B cell (primary cell): ENCODE measurements at regions not wholly inside any gene's neighbourhood (a gene's known extent, or its start where the extent isn't known, plus 50 kb on each side); places are given as distances from the start of the nearest gene placed in this dataset.

Source experiments
- ATAC-seq: fragments of 200-7000 bp; cut with Tn5 transposase; one replicate; pipeline ENCODE4 v1.10.0; 2021; ENCODE audit warnings: low read depth, mild to moderate bottlenecking, moderate number of reproducible peaks, moderate library complexity
- CTCF ChIA-PET: fragments of 350-600 bp; sonication (Branson Sonifier 250); formaldehyde crosslinking; loops from one replicate; lab custom pipeline; 2021; ENCODE audit warnings: antibody characterized with exemption, inconsistent platforms; lab: Charles Lee
- POLR2A ChIA-PET: fragments of 350-600 bp; sonication (Branson Sonifier 250); formaldehyde crosslinking; loops from one replicate; lab custom pipeline; 2021; ENCODE audit warnings: antibody characterized with exemption; lab: Charles Lee
- DNase-seq: peaks from one replicate; pipeline ENCODE4 v3.0.0; 2013
- H2AFZ ChIP-seq: 2 replicates; pipeline ENCODE4 v1.6.1; 2012; ENCODE audit warnings: mild to moderate bottlenecking, low read depth, low read length; ENCODE audit not compliant: insufficient read depth, poor library complexity, severe bottlenecking
- H3K27ac ChIP-seq, 2 donors: 1 replicate in 1 of 2; 2 replicates in 1 of 2; pipeline ENCODE4 v1.5.1; 2012 to 2013; ENCODE audit warnings: low read length in 2 of 2, mild to moderate bottlenecking in 2 of 2, moderate library complexity in 1 of 2
- H3K27me3 ChIP-seq, 4 experiments: fragments of 200-600 bp in 1 of 4; sonication (generic) in 1 of 4; replicated peaks in 1 of 4; 1 replicate in 2 of 4; 2 replicates in 2 of 4; pipeline versions ENCODE4 v1.6.1 to v1.7.0; 2013 to 2016; ENCODE audit warnings: low read length in 3 of 4, mild to moderate bottlenecking in 2 of 4, mixed read lengths in 1 of 4, moderate library complexity in 1 of 4; ENCODE audit not compliant: insufficient read depth in 4 of 4, control insufficient read depth in 3 of 4; ENCODE audit errors: control extremely low read depth in 1 of 4
- H3K36me3 ChIP-seq, 2 experiments: replicated peaks in 1 of 2; 1 replicate in 1 of 2; 2 replicates in 1 of 2; pipeline versions ENCODE4 v1.6.1 to v1.7.1; 2013; ENCODE audit warnings: low read length in 1 of 2; ENCODE audit not compliant: insufficient read depth in 2 of 2, control insufficient read depth in 1 of 2; ENCODE audit errors: control extremely low read depth in 1 of 2, extremely low read depth in 1 of 2
- H3K4me1 ChIP-seq, 2 donors: fragments of 200-600 bp in 1 of 2; sonication (generic) in 1 of 2; 1 replicate in 1 of 2; 2 replicates in 1 of 2; pipeline versions ENCODE4 v1.5.1 to v1.6.1; 2013 to 2017; ENCODE audit warnings: low read length in 2 of 2; ENCODE audit not compliant: control insufficient read depth in 2 of 2, insufficient read depth in 2 of 2
- H3K4me2 ChIP-seq: replicated peaks from 2 replicates; pipeline ENCODE3; 2012; ENCODE audit warnings: mild to moderate bottlenecking, low read depth, low read length; ENCODE audit not compliant: poor library complexity, severe bottlenecking
- H3K4me3 ChIP-seq, 5 experiments: fragments of 200-600 bp in 1 of 5; sonication (generic) in 1 of 5; 1 replicate in 3 of 5; 2 replicates in 2 of 5; pipeline versions ENCODE4 v1.5.1 to v1.7.0; 2011 to 2016; ENCODE audit warnings: low read length in 4 of 5, mild to moderate bottlenecking in 4 of 5, low read depth in 2 of 5, control low read depth in 1 of 5, moderate library complexity in 1 of 5; ENCODE audit not compliant: insufficient read depth in 1 of 5; ENCODE audit errors: control extremely low read depth in 1 of 5, extremely low read depth in 1 of 5
- H3K79me2 ChIP-seq: fragments of 200-600 bp; sonication (generic); one replicate; pipeline ENCODE4 v1.6.0; 2016; ENCODE audit warnings: low read length; ENCODE audit not compliant: control insufficient read depth, insufficient read depth
- H3K9ac ChIP-seq: fragments of 200-600 bp; sonication (generic); 2 replicates; pipeline ENCODE4 v1.6.1; 2017; ENCODE audit warnings: mild to moderate bottlenecking, low read length, moderate library complexity
- H3K9me3 ChIP-seq, 3 donors: one replicate each; pipeline versions ENCODE4 v1.6.1 to v1.7.1; 2013; ENCODE audit warnings: low read length in 2 of 3; ENCODE audit not compliant: control insufficient read depth in 2 of 3, insufficient read depth in 1 of 3; ENCODE audit errors: control extremely low read depth in 1 of 3
- H4K20me1 ChIP-seq: 2 replicates; pipeline ENCODE4 v1.6.0; 2012; ENCODE audit warnings: mild to moderate bottlenecking, low read length; ENCODE audit not compliant: insufficient read depth, control insufficient read depth, poor library complexity, severe bottlenecking
- H3K27ac Mint-ChIP-seq: one replicate; pipeline ENCODE4 v1.8.0; 2021; ENCODE audit warnings: mixed read lengths
- H3K27me3 Mint-ChIP-seq: one replicate; pipeline ENCODE4 v1.8.0; 2021; ENCODE audit warnings: mixed read lengths
- H3K4me1 Mint-ChIP-seq: one replicate; pipeline ENCODE4 v1.8.0; 2021; ENCODE audit warnings: mixed read lengths
- H3K4me3 Mint-ChIP-seq: one replicate; pipeline ENCODE4 v1.8.0; 2021; ENCODE audit warnings: mixed read lengths
- H3K9me3 Mint-ChIP-seq: one replicate; pipeline ENCODE4 v1.8.0; 2022; ENCODE audit warnings: mixed read lengths; ENCODE audit not compliant: insufficient read depth
- CTCF ChIP-seq: fragments of 200-600 bp; IDR thresholded peaks from one replicate; pipeline ENCODE4 v1.8.0; 2022; ENCODE audit warnings: antibody characterized with exemption, mild to moderate bottlenecking
- EZH2 ChIP-seq: IDR thresholded peaks from 2 replicates; pipeline ENCODE4 v1.6.1; 2012; ENCODE audit warnings: borderline replicate concordance, low read depth, mild to moderate bottlenecking, moderate library complexity, low read length; ENCODE audit not compliant: insufficient read depth, poor library complexity, severe bottlenecking
- WGBS: methylation state at CpG from one replicate; pipeline ENCODE4 v1.1.5; 2013; ENCODE audit warnings: missing lambda C conversion rate; ENCODE audit not compliant: insufficient coverage; 5-methylcytosine and 5-hydroxymethylcytosine counted together
- intact Hi-C: fragments of 100-400 bp; cut with micrococcal nuclease; formaldehyde crosslinking; loops from one replicate; pipeline ENCODE4 v1.10.0; 2022

GRCh38 chr3:159323848-159324247 is 522.0 kb downstream of the MFSD1 start:
- H3K9ac ChIP-seq: no peak overlapping the region
- ATAC-seq (no peak), DNase-seq (no peak)
- H3K4me3 Mint-ChIP-seq: no peak overlapping the region
- no peaks in the 10 kb centered on the region for H3K36me3 ChIP-seq
- no peak overlapping the region for H3K27ac ChIP-seq
- H2AFZ ChIP-seq: no peak overlapping the region
- no peaks in the 10 kb centered on the region for H3K79me2 ChIP-seq
- no peak for TF ChIP-seq CTCF
- no peak for TF ChIP-seq EZH2
- no peak overlapping the region for H3K4me2 ChIP-seq
- H3K27me3 Mint-ChIP-seq: peaks cover 4% of the 10 kb centered on the region
- 71% methylated on average over 1 of the region's 3 CpGs for WGBS
- CTCF ChIA-PET: no interaction called here
- H4K20me1 ChIP-seq: no peaks in the 10 kb centered on the region
- no peaks in the 10 kb centered on the region for H3K27me3 ChIP-seq
- intact Hi-C loops: no loop called here
- no peak overlapping the region for H3K4me3 ChIP-seq
- POLR2A ChIA-PET: no interaction called here
- no peaks in the 10 kb centered on the region for H3K4me1 Mint-ChIP-seq
- H3K27ac Mint-ChIP-seq: no peak overlapping the region
- H3K4me1 ChIP-seq: no peaks in the 10 kb centered on the region
- H3K9me3 ChIP-seq: no peaks in the 10 kb centered on the region
- H3K9me3 Mint-ChIP-seq: no peaks in the 10 kb centered on the region

DNA sequence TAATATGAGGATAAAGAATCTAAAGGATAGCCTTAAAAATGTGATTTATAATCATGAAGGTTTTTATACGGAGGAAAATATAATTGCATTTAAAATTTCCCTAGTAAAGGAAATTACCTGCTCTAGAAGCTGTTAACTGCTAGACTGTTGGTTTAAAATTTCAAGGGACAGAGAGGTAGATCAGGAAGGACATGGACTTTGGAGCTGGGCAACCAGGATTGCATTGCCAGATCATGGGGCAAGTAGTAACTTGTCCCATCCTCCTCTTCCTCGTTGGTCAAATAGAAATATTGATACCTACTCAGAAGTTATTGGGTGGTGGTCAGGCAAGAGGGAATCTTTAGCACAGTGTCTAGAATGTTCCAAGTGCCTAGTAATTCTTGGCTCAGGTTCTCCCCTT is 525.1 kb downstream of the MFSD1 start:
- Histone ChIP-seq H2AFZ (no peak overlapping the region), H3K27ac (no peak overlapping the region), H4K20me1 (no peaks in the 10 kb centered on the region), H3K9me3 (no peaks in the 10 kb centered on the region), H3K4me3 (no peak overlapping the region), H3K27me3 (no peaks in the 10 kb centered on the region), H3K9ac (no peak overlapping the region), H3K79me2 (no peaks in the 10 kb centered on the region), H3K4me1 (no peaks in the 10 kb centered on the region), H3K36me3 (no peaks in the 10 kb centered on the region), H3K4me2 (no peak overlapping the region)
- POLR2A ChIA-PET: no interaction called here
- WGBS: no CpG with 5 or more reads among the region's 2 CpGs
- ATAC-seq (no peak), DNase-seq (no peak)
- CTCF ChIA-PET: no interaction called here
- Mint-ChIP-seq H3K9me3 (no peaks in the 10 kb centered on the region), H3K27me3 (peaks cover 4% of the 10 kb centered on the region), H3K27ac (no peak overlapping the region), H3K4me1 (no peaks in the 10 kb centered on the region), H3K4me3 (no peak overlapping the region)
- no peak for TF ChIP-seq EZH2
- intact Hi-C loops: no loop called here
